ENCODE measurements at regions not wholly inside any gene's neighbourhood (a gene's known extent, or its start where the extent isn't known, plus 50 kb on each side); places are given as distances from the start of the nearest gene placed in this dataset.

GRCh38 chr5:159824188-159825161 is 91.8 kb upstream of the ADRA1B start:
- H2AFZ ChIP-seq (ENCODE audit: low read length) = no peak overlapping the region
- H3K79me2 ChIP-seq (ENCODE audit: insufficient read depth, low read length) = no peaks in the 10 kb centered on the region
- H3K27ac ChIP-seq (ENCODE audit: low read depth, low read length) = no peak overlapping the region
- H3K9me3 ChIP-seq (ENCODE audit: low read depth, low read length) = no peaks in the 10 kb centered on the region
- peaks cover 21% of the 10 kb centered on the region for H3K4me1 ChIP-seq (ENCODE audit: insufficient read depth, low read length)
- no peak overlapping the region for H3K4me3 ChIP-seq (ENCODE audit: insufficient read depth, low read length)
- no peak for TF ChIP-seq CTCF (IDR thresholded peaks at IDR 0.05; ENCODE audit: extremely low read depth, low read depth, low read length)
- H3K36me3 ChIP-seq (ENCODE audit: insufficient read depth, low read length) = no peaks in the 10 kb centered on the region
- H4K20me1 ChIP-seq (ENCODE audit: insufficient read depth, low read length) = no peaks in the 10 kb centered on the region
- DNase-seq (ENCODE audit: insufficient read length, low spot score, missing footprints) = no peak
- H3K4me2 ChIP-seq (ENCODE audit: insufficient read depth, low read length) = no peak overlapping the region
- no peaks in the 10 kb centered on the region for H3K27me3 ChIP-seq (ENCODE audit: insufficient read depth, low read length)

GRCh38 chr5:159825551-159826051 is 90.7 kb upstream of the ADRA1B start:
- Histone ChIP-seq H3K9me3 (ENCODE audit: low read depth, low read length) (no peaks in the 10 kb centered on the region), H4K20me1 (ENCODE audit: insufficient read depth, low read length) (no peaks in the 10 kb centered on the region)
- no peak for DNase-seq (ENCODE audit: insufficient read length, low spot score, missing footprints)

GRCh38 chr5:159826351-159827214 is 89.7 kb upstream of the ADRA1B start:
- DNase-seq (ENCODE audit: insufficient read length, low spot score, missing footprints) = peak; percentile 41
- Histone ChIP-seq H3K79me2 (ENCODE audit: insufficient read depth, low read length) (no peaks in the 10 kb centered on the region), H3K4me3 (ENCODE audit: insufficient read depth, low read length) (no peak overlapping the region), H4K20me1 (ENCODE audit: insufficient read depth, low read length) (no peaks in the 10 kb centered on the region), H3K27me3 (ENCODE audit: insufficient read depth, low read length) (no peaks in the 10 kb centered on the region), H3K27ac (ENCODE audit: low read depth, low read length) (peak overlapping the region; percentile 22), H3K9me3 (ENCODE audit: low read depth, low read length) (no peaks in the 10 kb centered on the region), H3K4me1 (ENCODE audit: insufficient read depth, low read length) (peaks cover 18% of the 10 kb centered on the region), H3K4me2 (ENCODE audit: insufficient read depth, low read length) (no peak overlapping the region), H3K36me3 (ENCODE audit: insufficient read depth, low read length) (no peaks in the 10 kb centered on the region), H2AFZ (ENCODE audit: low read length) (no peak overlapping the region)
- TF ChIP-seq CTCF (IDR thresholded peaks at IDR 0.05; ENCODE audit: extremely low read depth, low read depth, low read length) = no peak

More at GRCh38 chr5:159825551-159826051, 90.7 kb upstream of the ADRA1B start:
- Histone ChIP-seq H3K4me3 (ENCODE audit: insufficient read depth, low read length) (no peak overlapping the region), H3K4me2 (ENCODE audit: insufficient read depth, low read length) (no peak overlapping the region), H3K36me3 (ENCODE audit: insufficient read depth, low read length) (no peaks in the 10 kb centered on the region), H3K4me1 (ENCODE audit: insufficient read depth, low read length) (peaks cover 18% of the 10 kb centered on the region), H2AFZ (ENCODE audit: low read length) (no peak overlapping the region), H3K79me2 (ENCODE audit: insufficient read depth, low read length) (no peaks in the 10 kb centered on the region), H3K27me3 (ENCODE audit: insufficient read depth, low read length) (no peaks in the 10 kb centered on the region), H3K27ac (ENCODE audit: low read depth, low read length) (no peak overlapping the region)
- TF ChIP-seq CTCF (IDR thresholded peaks at IDR 0.05; ENCODE audit: extremely low read depth, low read depth, low read length) = no peak

Data from osteoblast (primary cell).